ENCODE measurements at regions not wholly inside any gene's neighbourhood (a gene's known extent, or its start where the extent isn't known, plus 50 kb on each side); places are given as distances from the start of the nearest gene placed in this dataset.

DNA sequence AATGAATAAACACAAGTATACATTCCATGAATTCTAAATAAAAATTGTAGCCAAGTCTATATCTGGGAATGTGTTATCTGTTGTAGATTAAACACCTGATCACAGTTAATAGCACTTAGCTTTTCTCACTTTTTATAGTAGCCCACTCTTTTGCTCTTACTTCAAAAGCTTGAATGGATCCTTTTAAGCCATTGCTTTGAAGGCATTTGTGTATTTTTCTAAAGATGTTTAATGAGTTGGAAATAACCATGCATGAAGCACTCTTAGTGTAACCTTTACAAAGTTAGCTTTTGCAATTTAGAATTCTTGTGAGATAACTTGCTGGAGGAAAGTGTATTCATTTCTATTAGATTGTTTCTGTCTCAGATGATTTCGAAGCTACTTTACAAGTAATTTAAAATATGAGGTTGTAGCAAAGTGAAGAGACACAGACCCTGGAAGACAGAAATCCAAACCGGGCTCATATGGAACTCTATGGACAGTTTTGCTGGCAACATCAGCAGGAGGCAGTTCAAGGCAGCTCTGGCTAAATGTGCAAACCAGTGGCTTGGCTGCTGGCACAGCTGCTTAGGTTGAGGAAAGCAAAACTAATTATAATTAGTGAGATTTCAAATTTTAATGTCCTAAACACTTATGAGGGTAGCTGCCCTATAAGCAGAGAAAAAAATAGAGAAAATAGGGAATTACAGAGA, 469.8 kb upstream of the ZEB2 start:
- ChIA-PET CTCF (no interaction called here), POLR2A (no interaction called here)
- Histone ChIP-seq H3K36me3 (ENCODE audit: control insufficient read depth in 2 of 2, insufficient read depth in 1 of 2, low read length in 2 of 2) (no peaks in the 10 kb centered on the region), H3K27ac (ENCODE audit: extremely low read depth, low read depth, low read length) (no peak overlapping the region), H3K4me3 (ENCODE audit: low read depth, low read length) (no peak overlapping the region), H3K4me1 (ENCODE audit: control insufficient read depth, insufficient read depth, low read length) (peaks cover 3% of the 10 kb centered on the region; the same call in 1 of the 2 replicates), H3K9me3 (ENCODE audit: control insufficient read depth, insufficient read depth, low read depth, low read length) (no peaks in the 10 kb centered on the region)
- no peak for TF ChIP-seq GLIS2 (tag by site-specific recombination; IDR thresholded peaks at IDR 0.05)
- peak; percentile 83 for TF ChIP-seq TCF7L2 (IDR thresholded peaks at IDR 0.05; ENCODE audit: borderline replicate concordance, low read depth, low read length)
- no peak for TF ChIP-seq ZNF792 (tag by site-specific recombination; IDR thresholded peaks at IDR 0.05)

DNA sequence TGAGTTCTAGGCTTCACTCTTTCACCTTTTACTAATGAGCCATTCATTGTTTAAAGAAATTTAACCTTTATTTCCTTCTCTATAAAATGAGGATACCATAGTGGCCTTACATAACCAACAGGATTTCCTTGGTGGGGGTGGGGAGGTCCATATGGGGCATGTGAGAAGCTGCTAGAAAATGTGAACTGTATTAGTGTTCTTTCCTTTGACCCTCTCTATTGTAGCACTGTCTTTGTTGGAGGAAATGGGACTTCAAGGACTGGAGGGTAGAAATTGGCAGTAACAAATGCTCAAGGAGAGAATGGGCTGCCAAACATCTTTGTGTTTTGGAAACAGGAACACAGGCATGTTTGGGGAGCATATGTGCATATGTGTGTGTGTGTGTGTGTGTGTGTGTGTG, 468.7 kb upstream of the ZEB2 start:
- ChIA-PET POLR2A (no interaction called here), CTCF (no interaction called here)
- Histone ChIP-seq H3K9me3 (ENCODE audit: control insufficient read depth, insufficient read depth, low read depth, low read length) (no peaks in the 10 kb centered on the region), H3K4me3 (ENCODE audit: low read depth, low read length) (no peak overlapping the region), H3K4me1 (ENCODE audit: control insufficient read depth, insufficient read depth, low read length) (peaks cover 3% of the 10 kb centered on the region; the same call in 1 of the 2 replicates), H3K27ac (ENCODE audit: extremely low read depth, low read depth, low read length) (no peak overlapping the region), H3K36me3 (ENCODE audit: control insufficient read depth in 2 of 2, insufficient read depth in 1 of 2, low read length in 2 of 2) (no peaks in the 10 kb centered on the region)
- TF ChIP-seq, protein P1, sequence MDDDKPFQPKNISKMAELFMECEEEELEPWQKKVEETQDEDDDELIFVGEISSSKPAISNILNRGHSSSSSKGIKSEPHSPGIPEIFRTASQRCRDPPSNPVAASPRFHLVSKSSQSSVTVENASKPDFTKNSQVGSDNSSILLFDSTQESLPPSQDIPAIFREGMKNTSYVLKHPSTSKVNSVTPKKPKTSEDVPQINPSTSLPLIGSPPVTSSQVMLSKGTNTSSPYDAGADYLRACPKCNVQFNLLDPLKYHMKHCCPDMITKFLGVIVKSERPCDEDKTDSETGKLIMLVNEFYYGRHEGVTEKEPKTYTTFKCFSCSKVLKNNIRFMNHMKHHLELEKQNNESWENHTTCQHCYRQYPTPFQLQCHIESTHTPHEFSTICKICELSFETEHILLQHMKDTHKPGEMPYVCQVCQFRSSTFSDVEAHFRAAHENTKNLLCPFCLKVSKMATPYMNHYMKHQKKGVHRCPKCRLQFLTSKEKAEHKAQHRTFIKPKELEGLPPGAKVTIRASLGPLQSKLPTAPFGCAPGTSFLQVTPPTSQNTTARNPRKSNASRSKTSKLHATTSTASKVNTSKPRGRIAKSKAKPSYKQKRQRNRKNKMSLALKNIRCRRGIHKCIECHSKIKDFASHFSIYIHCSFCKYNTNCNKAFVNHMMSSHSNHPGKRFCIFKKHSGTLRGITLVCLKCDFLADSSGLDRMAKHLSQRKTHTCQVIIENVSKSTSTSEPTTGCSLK (tag by site-specific recombination; IDR thresholded peaks at IDR 0.05), result no peak
- TF ChIP-seq ZNF138 (tag by site-specific recombination; IDR thresholded peaks at IDR 0.05; ENCODE audit: borderline replicate concordance) (no peak), PRDM1 (tag by site-specific recombination; IDR thresholded peaks at IDR 0.05) (no peak), ZBTB20 (tag by site-specific recombination; IDR thresholded peaks at IDR 0.05) (no peak), ZNF768 (tag by site-specific recombination; IDR thresholded peaks at IDR 0.05) (no peak), RBAK (tag by site-specific recombination; IDR thresholded peaks at IDR 0.05) (no peak), ZNF544 (tag by site-specific recombination; IDR thresholded peaks at IDR 0.05) (no peak), ZNF184 (tag by site-specific recombination; IDR thresholded peaks at IDR 0.05) (no peak), ZNF514 (tag by site-specific recombination; IDR thresholded peaks at IDR 0.05) (no peak)
- TF ChIP-seq, protein P2, sequence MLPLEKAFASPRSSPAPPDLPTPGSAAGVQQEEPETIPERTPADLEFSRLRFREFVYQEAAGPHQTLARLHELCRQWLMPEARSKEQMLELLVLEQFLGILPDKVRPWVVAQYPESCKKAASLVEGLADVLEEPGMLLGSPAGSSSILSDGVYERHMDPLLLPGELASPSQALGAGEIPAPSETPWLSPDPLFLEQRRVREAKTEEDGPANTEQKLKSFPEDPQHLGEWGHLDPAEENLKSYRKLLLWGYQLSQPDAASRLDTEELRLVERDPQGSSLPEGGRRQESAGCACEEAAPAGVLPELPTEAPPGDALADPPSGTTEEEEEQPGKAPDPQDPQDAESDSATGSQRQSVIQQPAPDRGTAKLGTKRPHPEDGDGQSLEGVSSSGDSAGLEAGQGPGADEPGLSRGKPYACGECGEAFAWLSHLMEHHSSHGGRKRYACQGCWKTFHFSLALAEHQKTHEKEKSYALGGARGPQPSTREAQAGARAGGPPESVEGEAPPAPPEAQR (tag by site-specific recombination; IDR thresholded peaks at IDR 0.05), result no peak
- TF ChIP-seq, protein P3, sequence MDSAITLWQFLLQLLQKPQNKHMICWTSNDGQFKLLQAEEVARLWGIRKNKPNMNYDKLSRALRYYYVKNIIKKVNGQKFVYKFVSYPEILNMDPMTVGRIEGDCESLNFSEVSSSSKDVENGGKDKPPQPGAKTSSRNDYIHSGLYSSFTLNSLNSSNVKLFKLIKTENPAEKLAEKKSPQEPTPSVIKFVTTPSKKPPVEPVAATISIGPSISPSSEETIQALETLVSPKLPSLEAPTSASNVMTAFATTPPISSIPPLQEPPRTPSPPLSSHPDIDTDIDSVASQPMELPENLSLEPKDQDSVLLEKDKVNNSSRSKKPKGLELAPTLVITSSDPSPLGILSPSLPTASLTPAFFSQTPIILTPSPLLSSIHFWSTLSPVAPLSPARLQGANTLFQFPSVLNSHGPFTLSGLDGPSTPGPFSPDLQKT (IDR thresholded peaks at IDR 0.05; ENCODE audit: borderline replicate concordance, low read depth, low read length), result no peak
- TF ChIP-seq, protein P4, sequence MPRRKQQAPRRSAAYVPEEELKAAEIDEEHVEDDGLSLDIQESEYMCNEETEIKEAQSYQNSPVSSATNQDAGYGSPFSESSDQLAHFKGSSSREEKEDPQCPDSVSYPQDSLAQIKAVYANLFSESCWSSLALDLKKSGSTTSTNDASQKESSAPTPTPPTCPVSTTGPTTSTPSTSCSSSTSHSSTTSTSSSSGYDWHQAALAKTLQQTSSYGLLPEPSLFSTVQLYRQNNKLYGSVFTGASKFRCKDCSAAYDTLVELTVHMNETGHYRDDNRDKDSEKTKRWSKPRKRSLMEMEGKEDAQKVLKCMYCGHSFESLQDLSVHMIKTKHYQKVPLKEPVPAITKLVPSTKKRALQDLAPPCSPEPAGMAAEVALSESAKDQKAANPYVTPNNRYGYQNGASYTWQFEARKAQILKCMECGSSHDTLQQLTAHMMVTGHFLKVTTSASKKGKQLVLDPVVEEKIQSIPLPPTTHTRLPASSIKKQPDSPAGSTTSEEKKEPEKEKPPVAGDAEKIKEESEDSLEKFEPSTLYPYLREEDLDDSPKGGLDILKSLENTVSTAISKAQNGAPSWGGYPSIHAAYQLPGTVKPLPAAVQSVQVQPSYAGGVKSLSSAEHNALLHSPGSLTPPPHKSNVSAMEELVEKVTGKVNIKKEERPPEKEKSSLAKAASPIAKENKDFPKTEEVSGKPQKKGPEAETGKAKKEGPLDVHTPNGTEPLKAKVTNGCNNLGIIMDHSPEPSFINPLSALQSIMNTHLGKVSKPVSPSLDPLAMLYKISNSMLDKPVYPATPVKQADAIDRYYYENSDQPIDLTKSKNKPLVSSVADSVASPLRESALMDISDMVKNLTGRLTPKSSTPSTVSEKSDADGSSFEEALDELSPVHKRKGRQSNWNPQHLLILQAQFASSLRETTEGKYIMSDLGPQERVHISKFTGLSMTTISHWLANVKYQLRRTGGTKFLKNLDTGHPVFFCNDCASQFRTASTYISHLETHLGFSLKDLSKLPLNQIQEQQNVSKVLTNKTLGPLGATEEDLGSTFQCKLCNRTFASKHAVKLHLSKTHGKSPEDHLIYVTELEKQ (tag by site-specific recombination; IDR thresholded peaks at IDR 0.05; ENCODE audit: borderline replicate concordance), result no peak
- TF ChIP-seq, protein P5, sequence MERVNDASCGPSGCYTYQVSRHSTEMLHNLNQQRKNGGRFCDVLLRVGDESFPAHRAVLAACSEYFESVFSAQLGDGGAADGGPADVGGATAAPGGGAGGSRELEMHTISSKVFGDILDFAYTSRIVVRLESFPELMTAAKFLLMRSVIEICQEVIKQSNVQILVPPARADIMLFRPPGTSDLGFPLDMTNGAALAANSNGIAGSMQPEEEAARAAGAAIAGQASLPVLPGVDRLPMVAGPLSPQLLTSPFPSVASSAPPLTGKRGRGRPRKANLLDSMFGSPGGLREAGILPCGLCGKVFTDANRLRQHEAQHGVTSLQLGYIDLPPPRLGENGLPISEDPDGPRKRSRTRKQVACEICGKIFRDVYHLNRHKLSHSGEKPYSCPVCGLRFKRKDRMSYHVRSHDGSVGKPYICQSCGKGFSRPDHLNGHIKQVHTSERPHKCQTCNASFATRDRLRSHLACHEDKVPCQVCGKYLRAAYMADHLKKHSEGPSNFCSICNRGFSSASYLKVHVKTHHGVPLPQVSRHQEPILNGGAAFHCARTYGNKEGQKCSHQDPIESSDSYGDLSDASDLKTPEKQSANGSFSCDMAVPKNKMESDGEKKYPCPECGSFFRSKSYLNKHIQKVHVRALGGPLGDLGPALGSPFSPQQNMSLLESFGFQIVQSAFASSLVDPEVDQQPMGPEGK (tag by site-specific recombination; IDR thresholded peaks at IDR 0.05), result no peak

Measured in HEK293 (cell line).